Esophagus squamous epithelium (tissue), 4 donors: ENCODE measurements at regions not wholly inside any gene's neighbourhood (a gene's known extent, or its start where the extent isn't known, plus 50 kb on each side); places are given as distances from the start of the nearest gene placed in this dataset.

Experiments used
- CTCF ChIP-seq, 6 experiments: fragments of 450-650 bp in 4 of 6; fragments of 200-600 bp in 2 of 6; sonication (generic) in 2 of 6; IDR thresholded peaks; one replicate each; pipeline ENCODE4 v1.5.1; 2016 to 2019; ENCODE audit warnings: antibody characterized with exemption in 6 of 6, mild to moderate bottlenecking in 4 of 6, moderate library complexity in 4 of 6
- POLR2A ChIP-seq, 4 donors: fragments of 450-650 bp; IDR thresholded peaks; one replicate each; pipeline ENCODE4 v1.6.1; 2017; ENCODE audit warnings: antibody characterized with exemption in 4 of 4, mild to moderate bottlenecking in 4 of 4, moderate library complexity in 3 of 4

- no peak for TF ChIP-seq POLR2A (IDR thresholded peaks at IDR 0.05)
- no peak for TF ChIP-seq CTCF (IDR thresholded peaks at IDR 0.05)
Measured at GRCh38 chr6:40249935-40250334, 315.7 kb upstream of the MOCS1 start.
